ENCODE measurements at regions not wholly inside any gene's neighbourhood (a gene's known extent, or its start where the extent isn't known, plus 50 kb on each side); places are given as distances from the start of the nearest gene placed in this dataset.
A peak's percentile ranks its signal among the peaks of the same experiment; 100 is the strongest.

DNA sequence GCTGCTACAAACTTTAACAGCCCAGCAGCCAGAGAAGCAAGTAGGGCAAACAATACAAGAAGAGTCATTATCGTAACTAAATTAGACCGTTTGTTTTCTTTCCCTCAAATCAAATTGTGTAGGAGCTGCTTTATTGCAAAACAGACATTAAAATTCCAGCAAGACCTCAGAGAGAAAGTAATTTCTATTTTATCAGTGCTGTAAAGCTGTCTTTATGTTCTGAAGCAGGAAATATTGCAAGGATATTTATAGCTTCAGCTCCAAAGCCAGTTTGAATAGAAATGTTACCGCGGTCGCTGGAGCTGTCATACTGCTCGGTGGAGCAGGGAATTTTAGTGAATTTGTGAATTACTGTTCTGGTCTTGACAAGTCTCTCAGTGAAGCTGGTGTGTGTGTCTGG, 503.8 kb upstream of the PLXNA2 start (continued):
- TF ChIP-seq HOXC10 (CRISPR knock-in tag; IDR thresholded peaks at IDR 0.05) = no peak
- no peak for TF ChIP-seq ZNF350 (tag by site-specific recombination; IDR thresholded peaks at IDR 0.05)
- no peak for TF ChIP-seq ZNF223 (tag by site-specific recombination; IDR thresholded peaks at IDR 0.05)
- TF ChIP-seq GLI2 (tag by site-specific recombination; IDR thresholded peaks at IDR 0.05; ENCODE audit: borderline replicate concordance, low read depth) = peak; percentile 94
- TF ChIP-seq ZNF768 (tag by site-specific recombination; IDR thresholded peaks at IDR 0.05) = no peak
- TF ChIP-seq PRDM1 (tag by site-specific recombination; IDR thresholded peaks at IDR 0.05) = no peak
- TF ChIP-seq MZF1 (tag by site-specific recombination; IDR thresholded peaks at IDR 0.05; ENCODE audit: borderline replicate concordance) = 0 out of 2 replicates have a peak, but pooled peaks have one; percentile 48
- no peak for TF ChIP-seq MEIS1 (CRISPR knock-in tag; IDR thresholded peaks at IDR 0.05; ENCODE audit: borderline replicate concordance)
- TF ChIP-seq SETDB1 (IDR thresholded peaks at IDR 0.05; ENCODE audit: insufficient read length, low read length) = no peak
- peak; percentile 16; the same call in 1 of the 2 replicates for TF ChIP-seq ZNF660 (tag by site-specific recombination; IDR thresholded peaks at IDR 0.05)
- TF ChIP-seq ZBTB8A (tag by site-specific recombination; IDR thresholded peaks at IDR 0.05) = no peak; the same call in 1 of the 2 replicates
- TF ChIP-seq ZNF596 (tag by site-specific recombination; IDR thresholded peaks at IDR 0.05) = peak; percentile 73
- TF ChIP-seq SP7 (tag by site-specific recombination; IDR thresholded peaks at IDR 0.05) = no peak
- TF ChIP-seq ZNF623 (tag by site-specific recombination; IDR thresholded peaks at IDR 0.05) = no peak
- no peak for TF ChIP-seq ZNF114 (tag by site-specific recombination; IDR thresholded peaks at IDR 0.05)
- no peak for TF ChIP-seq ZNF133 (tag by site-specific recombination; IDR thresholded peaks at IDR 0.05)
- no peak for TF ChIP-seq ZNF530 (tag by site-specific recombination; IDR thresholded peaks at IDR 0.05; ENCODE audit: low read depth)
- TF ChIP-seq ZNF704 (tag by site-specific recombination; IDR thresholded peaks at IDR 0.05) = no peak
- TF ChIP-seq ZNF747 (tag by site-specific recombination; IDR thresholded peaks at IDR 0.05) = no peak
- no peak for TF ChIP-seq PRDM2 (tag by site-specific recombination; IDR thresholded peaks at IDR 0.05; ENCODE audit: borderline replicate concordance)
- 0 out of 2 replicates have a peak, but pooled peaks have one; percentile 17 for TF ChIP-seq ZFHX2 (tag by site-specific recombination; conservative IDR thresholded peaks at IDR 0.05)
- no peak for TF ChIP-seq ZNF776 (tag by site-specific recombination; IDR thresholded peaks at IDR 0.05; ENCODE audit: borderline replicate concordance)
- TF ChIP-seq ZBTB11 (tag by site-specific recombination; conservative IDR thresholded peaks at IDR 0.05; ENCODE audit: low read depth) = no peak
- TF ChIP-seq ZNF169 (tag by site-specific recombination; IDR thresholded peaks at IDR 0.05) = no peak
- TF ChIP-seq ZNF214 (tag by site-specific recombination; IDR thresholded peaks at IDR 0.05; ENCODE audit: borderline replicate concordance) = no peak
- TF ChIP-seq OVOL3 (tag by site-specific recombination; IDR thresholded peaks at IDR 0.05) = peak; percentile 85; the same call in 1 of the 2 replicates
- TF ChIP-seq ZNF324 (tag by site-specific recombination; IDR thresholded peaks at IDR 0.05) = no peak
- no peak for TF ChIP-seq ZNF555 (tag by site-specific recombination; conservative IDR thresholded peaks at IDR 0.05)
- TF ChIP-seq ZNF624 (tag by site-specific recombination; IDR thresholded peaks at IDR 0.05) = no peak
- no peak for TF ChIP-seq ZNF560 (tag by site-specific recombination; IDR thresholded peaks at IDR 0.05; ENCODE audit: borderline replicate concordance)
- no peak for TF ChIP-seq ZNF146 (tag by site-specific recombination; IDR thresholded peaks at IDR 0.05)
- no peak for TF ChIP-seq ZNF302 (tag by site-specific recombination; IDR thresholded peaks at IDR 0.05; ENCODE audit: low read depth)
- TF ChIP-seq ZNF791 (tag by site-specific recombination; IDR thresholded peaks at IDR 0.05) = no peak
